ENCODE measurements at regions not wholly inside any gene's neighbourhood (a gene's known extent, or its start where the extent isn't known, plus 50 kb on each side); places are given as distances from the start of the nearest gene placed in this dataset.

GRCh38 chr11:119901657-119902577 is 172.9 kb upstream of the NECTIN1 start:
- H3K27me3 ChIP-seq (ENCODE audit: insufficient read depth, low read length) = no peaks in the 10 kb centered on the region
- H3K4me1 ChIP-seq (ENCODE audit: insufficient read depth, low read length, severe bottlenecking) = no peaks in the 10 kb centered on the region
- no peak overlapping the region for H3K4me3 ChIP-seq (ENCODE audit: low read depth, low read length, poor library complexity, severe bottlenecking)
- H3K27ac ChIP-seq (ENCODE audit: low read depth, low read length, poor library complexity, severe bottlenecking) = no peak overlapping the region
- H3F3A ChIP-seq (ENCODE audit: insufficient read depth, low read length) = no peaks in the 10 kb centered on the region
- no peaks in the 10 kb centered on the region for H3K36me3 ChIP-seq (ENCODE audit: insufficient read depth, low read length)
- H3K9me2 ChIP-seq (ENCODE audit: low read depth, low read length) = no peaks in the 10 kb centered on the region
- no peak for TF ChIP-seq EZH2 (IDR thresholded peaks at IDR 0.05; ENCODE audit: borderline replicate concordance, low read length)
- no peak for TF ChIP-seq CTCF (IDR thresholded peaks at IDR 0.05; ENCODE audit: low read length)
- H3K4me2 ChIP-seq (ENCODE audit: low read length) = no peak overlapping the region
- no peaks in the 10 kb centered on the region for H4K20me1 ChIP-seq (ENCODE audit: insufficient read depth, low read length)
- H3K9ac ChIP-seq (ENCODE audit: low read length) = no peak overlapping the region
- H3K79me2 ChIP-seq (ENCODE audit: insufficient read depth, low read length) = no peaks in the 10 kb centered on the region
- H3K9me3 ChIP-seq (ENCODE audit: low read length) = no peaks in the 10 kb centered on the region
- no peak overlapping the region for H2AFZ ChIP-seq (ENCODE audit: low read length)

DNA sequence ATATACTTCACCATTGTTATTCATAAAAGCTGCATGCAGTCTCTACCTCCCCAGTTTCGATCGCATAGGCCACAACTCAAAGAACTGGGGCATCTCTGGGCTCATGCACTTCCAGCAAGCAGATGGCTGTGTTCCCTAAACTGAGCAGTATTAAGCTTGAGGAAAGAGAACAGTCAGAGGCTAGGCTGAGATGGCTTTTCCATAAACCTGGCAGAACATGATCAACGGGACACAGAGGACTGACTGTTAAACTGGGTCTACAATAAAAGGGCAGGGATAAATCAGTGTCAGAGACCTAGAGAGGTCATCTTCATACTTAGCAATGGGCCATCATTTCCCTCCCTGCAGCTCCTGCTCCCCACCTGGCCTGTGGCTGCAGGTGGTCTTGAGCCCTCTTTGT is 171.0 kb upstream of the NECTIN1 start:
- H3K4me3 ChIP-seq (ENCODE audit: low read depth, low read length, poor library complexity, severe bottlenecking) = no peak overlapping the region

GRCh38 chr11:119897576-119897975 is 168.6 kb upstream of the NECTIN1 start:
- Histone ChIP-seq H3K4me2 (ENCODE audit: low read length) (no peak overlapping the region), H3K27me3 (ENCODE audit: insufficient read depth, low read length) (no peaks in the 10 kb centered on the region), H3K4me1 (ENCODE audit: insufficient read depth, low read length, severe bottlenecking) (no peaks in the 10 kb centered on the region), H3K4me3 (ENCODE audit: low read depth, low read length, poor library complexity, severe bottlenecking) (no peak overlapping the region), H3K9me3 (ENCODE audit: low read length) (no peaks in the 10 kb centered on the region), H3K79me2 (ENCODE audit: insufficient read depth, low read length) (no peaks in the 10 kb centered on the region), H3K36me3 (ENCODE audit: insufficient read depth, low read length) (no peaks in the 10 kb centered on the region), H3K9me2 (ENCODE audit: low read depth, low read length) (no peaks in the 10 kb centered on the region), H2AFZ (ENCODE audit: low read length) (no peak overlapping the region), H3K27ac (ENCODE audit: low read depth, low read length, poor library complexity, severe bottlenecking) (no peak overlapping the region), H3K9ac (ENCODE audit: low read length) (no peak overlapping the region), H3F3A (ENCODE audit: insufficient read depth, low read length) (no peaks in the 10 kb centered on the region), H4K20me1 (ENCODE audit: insufficient read depth, low read length) (no peaks in the 10 kb centered on the region)
- TF ChIP-seq EZH2 (IDR thresholded peaks at IDR 0.05; ENCODE audit: borderline replicate concordance, low read length) (no peak), CTCF (IDR thresholded peaks at IDR 0.05; ENCODE audit: low read length) (no peak)

More for the DNA sequence above, 171.0 kb upstream of the NECTIN1 start:
- no peaks in the 10 kb centered on the region for H3K36me3 ChIP-seq (ENCODE audit: insufficient read depth, low read length)
- H3K79me2 ChIP-seq (ENCODE audit: insufficient read depth, low read length) = no peaks in the 10 kb centered on the region
- H3K4me2 ChIP-seq (ENCODE audit: low read length) = no peak overlapping the region
- H3K9me3 ChIP-seq (ENCODE audit: low read length) = no peaks in the 10 kb centered on the region
- no peaks in the 10 kb centered on the region for H3K9me2 ChIP-seq (ENCODE audit: low read depth, low read length)
- no peaks in the 10 kb centered on the region for H3F3A ChIP-seq (ENCODE audit: insufficient read depth, low read length)
- H4K20me1 ChIP-seq (ENCODE audit: insufficient read depth, low read length) = no peaks in the 10 kb centered on the region
- no peaks in the 10 kb centered on the region for H3K27me3 ChIP-seq (ENCODE audit: insufficient read depth, low read length)
- H3K9ac ChIP-seq (ENCODE audit: low read length) = no peak overlapping the region
- H3K4me1 ChIP-seq (ENCODE audit: insufficient read depth, low read length, severe bottlenecking) = no peaks in the 10 kb centered on the region
- no peak for TF ChIP-seq EZH2 (IDR thresholded peaks at IDR 0.05; ENCODE audit: borderline replicate concordance, low read length)
- TF ChIP-seq CTCF (IDR thresholded peaks at IDR 0.05; ENCODE audit: low read length) = no peak
- no peak overlapping the region for H2AFZ ChIP-seq (ENCODE audit: low read length)
- H3K27ac ChIP-seq (ENCODE audit: low read depth, low read length, poor library complexity, severe bottlenecking) = no peak overlapping the region

All from OCI-LY1 (cell line).